ENCODE measurements at regions not wholly inside any gene's neighbourhood (a gene's known extent, or its start where the extent isn't known, plus 50 kb on each side); places are given as distances from the start of the nearest gene placed in this dataset.
"Not testable (repeated sequence)": the region's sequence is repeated elsewhere in the genome, so short reads cannot be mapped to it uniquely, and the experiment has no call there.

DNA sequence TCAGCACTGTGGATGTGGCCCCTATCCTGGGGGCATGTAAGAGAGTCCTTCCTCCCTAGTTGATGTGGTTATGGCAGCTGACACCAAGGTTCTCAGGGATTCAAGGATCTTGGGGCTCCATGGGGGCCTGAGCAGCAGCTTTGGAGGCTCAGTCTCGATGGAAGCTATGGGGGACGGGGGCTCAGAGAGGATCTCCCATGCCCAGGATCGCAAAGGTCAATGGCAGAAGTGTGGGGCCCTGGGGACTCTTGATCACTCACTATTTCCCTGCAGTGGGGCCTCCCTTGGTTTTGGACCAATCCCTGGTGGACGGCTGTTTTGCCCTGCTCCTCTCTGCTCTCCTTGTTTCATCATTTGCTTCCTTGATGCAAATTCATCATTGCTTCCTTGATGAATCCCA, 885.9 kb downstream of the CDH8 start:
- DNase-seq: no peak

DNA sequence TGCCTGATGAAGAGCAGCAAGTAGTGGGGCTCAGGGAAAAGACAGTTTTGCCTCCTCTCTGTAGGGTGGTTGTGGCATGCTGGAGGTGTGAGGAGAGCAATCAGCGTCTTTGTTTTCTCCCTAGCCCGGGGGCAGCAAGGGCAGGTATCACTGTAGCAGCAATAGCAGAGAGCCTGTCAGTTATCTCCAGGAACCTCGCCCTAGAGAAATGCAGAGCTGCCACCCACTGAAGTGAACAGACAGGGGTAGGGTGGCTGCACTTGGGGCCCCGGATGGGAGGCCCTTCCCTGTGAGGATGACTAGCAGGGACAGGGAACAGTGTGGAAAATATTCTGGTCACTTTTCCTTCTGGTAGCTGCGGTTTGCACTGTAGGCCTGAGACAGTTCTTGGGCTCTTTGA, 886.5 kb downstream of the CDH8 start:
- DNase-seq: no peak

DNA sequence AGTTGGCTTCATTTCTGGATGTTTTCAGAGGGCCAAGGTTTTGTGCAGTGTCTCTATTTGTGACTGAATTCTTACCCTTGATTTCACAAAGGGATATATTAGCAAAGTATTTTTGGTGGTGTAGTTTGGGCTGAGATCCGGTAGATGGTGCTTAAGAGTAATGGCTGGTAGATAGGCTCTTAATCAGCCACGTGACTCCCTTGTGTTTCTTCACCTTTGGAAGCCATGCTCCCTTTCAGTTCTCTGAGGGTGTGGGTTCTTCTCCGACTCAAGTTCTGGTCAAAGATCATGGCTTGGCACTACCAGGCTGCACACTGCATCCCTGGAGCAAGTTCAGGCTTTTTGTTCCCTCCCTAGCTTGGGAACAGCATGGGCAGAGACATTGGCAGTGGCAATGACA, 887.3 kb downstream of the CDH8 start:
- DNase-seq: no peak

DNA sequence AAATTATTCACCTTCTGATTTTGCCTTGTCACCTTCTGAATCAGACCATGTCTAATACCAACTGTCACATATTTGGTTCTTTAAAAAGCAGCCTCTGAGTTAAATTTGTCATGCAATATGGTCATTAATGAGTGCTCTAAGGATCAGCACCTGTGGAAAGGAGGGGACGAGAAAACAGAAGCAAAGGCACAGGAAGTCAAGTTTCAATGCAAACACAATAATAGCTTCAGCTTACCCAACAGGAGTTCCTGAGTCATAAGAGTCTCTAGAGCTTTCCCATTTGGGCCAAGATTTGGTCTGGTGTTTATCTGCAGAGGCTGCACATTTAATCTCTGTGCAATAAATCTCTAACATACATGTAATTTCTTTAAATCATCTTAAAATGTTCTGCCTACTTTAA, 889.8 kb downstream of the CDH8 start:
- DNase-seq: no peak

DNA sequence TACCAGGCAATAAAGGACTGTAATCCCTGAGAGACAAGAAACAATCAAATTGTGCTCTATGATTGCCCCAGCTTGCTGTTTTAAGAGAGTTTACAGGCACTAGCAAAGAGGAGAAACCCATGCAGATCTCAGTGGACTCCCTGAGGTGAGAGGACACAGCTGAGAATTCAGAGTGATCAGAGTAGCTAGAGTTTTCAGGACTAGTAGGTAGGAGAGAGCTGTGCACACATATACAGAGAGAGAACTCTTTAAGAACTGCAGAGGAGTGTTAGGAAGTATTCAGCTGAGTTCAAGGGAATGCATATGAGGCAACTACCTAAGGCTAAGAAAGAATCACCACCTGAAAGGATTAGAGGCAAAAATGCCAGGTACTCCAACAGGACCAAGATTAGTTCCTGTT, 904.8 kb downstream of the CDH8 start:
- DNase-seq: no peak

DNA sequence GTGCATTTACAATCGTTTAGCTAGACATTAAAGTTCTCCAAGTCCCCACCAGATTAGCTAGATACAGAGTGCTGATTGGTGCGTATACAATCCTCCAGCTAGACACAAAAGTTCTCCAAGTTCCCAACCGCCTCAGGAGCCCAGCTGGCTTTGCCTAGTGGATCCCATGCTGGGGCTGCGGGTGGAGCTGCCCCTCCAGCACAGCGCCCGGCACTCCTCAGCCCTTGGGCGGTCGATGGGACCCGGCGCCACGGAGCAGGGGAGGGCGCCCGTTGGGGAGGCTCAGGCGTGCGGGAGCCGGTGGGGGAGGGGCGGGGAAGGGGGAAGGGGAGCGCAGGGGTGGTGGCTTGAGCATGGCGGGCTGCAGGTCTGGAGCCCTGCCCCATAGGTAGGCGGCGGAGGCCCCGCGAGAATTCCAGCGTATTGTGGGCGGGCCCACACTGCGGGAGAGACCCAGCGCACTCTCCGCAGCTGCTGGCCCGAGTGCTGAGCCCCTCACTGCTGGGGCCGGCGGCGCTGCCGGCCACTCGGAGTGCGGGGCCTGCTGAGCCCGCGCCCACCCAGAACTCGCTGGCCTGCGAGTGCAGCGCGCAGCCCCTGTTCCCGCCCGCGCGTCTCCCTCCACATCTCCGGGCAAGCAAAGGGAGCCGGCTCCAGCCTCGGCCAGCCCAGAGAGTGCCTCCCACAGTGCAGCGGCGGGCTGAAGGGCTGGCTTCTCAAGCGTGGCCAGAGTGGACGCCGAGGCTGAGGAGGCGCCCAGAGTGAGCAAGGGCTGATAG, 907.5 kb downstream of the CDH8 start:
- no peak for DNase-seq

DNA sequence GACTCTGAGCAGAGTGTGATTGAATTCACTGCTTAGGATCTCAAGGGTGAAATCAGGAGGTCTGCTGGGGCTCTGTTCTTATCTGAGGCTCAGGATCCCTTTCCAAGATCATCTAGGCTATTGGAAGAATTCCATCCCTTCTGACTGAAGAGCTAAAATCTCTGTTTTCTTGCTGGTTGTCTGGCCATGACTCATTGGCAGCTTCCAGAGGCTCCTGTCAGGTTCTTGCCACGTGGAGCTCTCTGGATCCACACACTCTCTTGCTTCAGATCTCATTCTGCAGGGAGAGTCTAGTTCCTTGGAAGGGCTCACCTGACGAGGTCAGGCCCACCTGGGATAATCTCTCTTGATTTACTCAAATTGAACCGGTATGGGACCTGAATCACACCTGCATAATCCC, 930.7 kb downstream of the CDH8 start:
- DNase-seq: no peak

DNA sequence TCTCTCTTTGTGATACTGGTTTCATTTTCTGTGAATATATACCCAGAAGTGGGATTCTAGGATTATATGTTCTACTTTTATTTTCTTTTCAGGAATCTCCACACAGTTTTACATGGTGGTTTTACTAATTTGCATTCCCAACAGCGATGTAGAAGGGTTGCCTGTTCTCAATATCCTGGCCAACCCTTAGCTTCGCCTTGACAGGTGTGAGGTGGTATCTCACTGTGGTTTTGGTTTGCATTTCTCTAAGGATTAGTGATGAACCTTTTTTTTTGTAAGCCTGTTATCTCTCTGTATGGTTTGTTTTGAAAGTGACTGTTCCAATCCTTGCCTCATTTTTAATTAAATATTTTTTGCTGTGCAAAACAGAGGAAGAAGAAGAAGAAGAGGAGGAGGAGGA, 937.7 kb downstream of the CDH8 start:
- no peak for DNase-seq

DNA sequence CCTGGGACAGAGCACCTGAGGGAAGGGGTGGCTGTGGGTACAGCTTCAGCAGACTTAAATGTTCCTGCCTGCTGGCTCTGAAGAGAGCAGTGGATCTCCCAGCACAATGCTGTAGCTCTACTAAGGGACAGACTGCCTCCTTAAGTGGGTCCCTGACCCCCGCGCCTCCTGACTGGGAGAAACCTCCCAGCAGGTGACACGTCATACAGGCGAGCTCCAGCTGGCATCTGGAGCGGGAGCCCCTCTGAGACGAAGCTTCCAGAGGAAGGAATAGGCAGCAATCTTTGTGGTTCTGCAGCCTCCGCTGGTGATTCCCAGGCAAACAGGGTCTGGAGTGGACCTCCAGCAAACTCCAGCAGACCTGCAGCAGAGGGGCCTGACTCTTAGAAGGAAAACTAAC, 944.9 kb downstream of the CDH8 start:
- DNase-seq: not testable (repeated sequence)

DNA sequence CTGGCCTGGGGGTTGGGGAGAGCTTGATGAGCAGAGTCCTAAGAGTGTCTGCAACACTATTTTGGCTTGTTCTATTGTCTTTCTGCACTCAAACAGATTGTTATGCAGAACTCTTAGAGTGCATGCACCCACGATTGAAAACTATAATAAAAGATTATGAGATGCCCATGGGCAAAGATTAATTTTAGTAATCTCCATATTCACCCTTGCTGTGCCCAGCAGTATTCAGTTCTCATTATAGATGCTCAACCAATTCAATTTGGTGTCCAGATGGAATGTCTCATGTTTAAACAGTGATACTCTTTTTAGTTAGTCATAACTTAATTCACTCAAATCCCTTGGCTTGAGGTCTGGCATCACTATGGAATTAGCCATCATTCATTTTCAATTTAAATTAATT, 952.5 kb downstream of the CDH8 start:
- no peak for DNase-seq

DNA sequence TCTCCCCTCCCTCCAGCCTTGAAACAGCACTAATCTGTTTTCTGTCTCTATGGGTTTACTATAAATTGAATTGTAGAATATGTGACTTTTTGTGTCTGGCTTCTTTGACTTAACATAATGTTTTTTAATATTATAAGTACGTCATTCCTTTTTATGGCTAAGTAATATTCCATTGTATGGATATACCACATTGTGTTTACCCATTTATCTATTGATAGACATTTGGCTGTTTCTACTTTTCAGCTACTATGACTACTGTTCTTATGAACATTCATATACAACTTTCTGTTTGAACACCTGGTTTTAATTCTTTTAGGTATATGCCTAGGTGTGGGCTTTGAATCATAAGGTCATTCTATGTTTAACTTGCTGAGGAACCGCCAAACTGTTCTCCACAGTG, 961.9 kb downstream of the CDH8 start:
- no peak for DNase-seq

DNA sequence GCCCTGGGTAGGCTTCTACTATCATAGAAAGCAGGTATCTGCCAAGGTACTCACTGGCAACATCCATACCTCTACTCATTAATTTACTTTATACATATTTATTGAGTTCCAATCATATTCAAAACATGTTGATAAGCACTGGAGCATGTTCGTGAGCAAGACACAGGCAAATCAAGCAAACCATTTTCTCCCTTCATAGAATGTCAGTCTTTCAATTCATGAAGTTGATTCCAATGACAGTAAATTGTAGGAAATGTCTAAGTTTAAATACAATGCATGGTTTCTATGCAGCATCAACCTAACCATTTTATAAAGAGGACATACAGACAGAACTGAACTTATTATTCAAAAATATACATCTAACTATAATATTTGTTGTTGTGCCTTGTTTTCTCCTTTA, 978.6 kb downstream of the CDH8 start:
- DNase-seq: no peak

DNA sequence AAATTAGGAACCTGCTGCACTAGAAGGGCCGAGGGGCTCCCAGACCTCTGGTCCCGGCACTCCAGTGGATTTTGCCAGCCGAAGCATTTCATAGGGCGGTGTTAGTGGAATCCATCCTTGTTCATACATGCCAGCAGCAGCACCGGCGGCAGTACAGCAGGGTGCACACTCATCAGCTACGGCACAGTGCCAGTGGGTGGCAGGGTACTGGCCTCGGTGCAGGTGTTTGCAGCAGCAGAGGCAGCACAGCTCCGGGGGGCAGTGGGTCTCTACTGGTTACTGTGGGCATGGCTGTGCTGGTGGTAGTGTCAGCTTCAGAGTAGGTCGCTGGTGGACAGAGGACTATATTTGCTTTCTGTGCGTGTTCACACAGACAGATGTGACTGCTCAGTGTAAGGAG, 985.7 kb downstream of the CDH8 start:
- DNase-seq: no peak

DNA sequence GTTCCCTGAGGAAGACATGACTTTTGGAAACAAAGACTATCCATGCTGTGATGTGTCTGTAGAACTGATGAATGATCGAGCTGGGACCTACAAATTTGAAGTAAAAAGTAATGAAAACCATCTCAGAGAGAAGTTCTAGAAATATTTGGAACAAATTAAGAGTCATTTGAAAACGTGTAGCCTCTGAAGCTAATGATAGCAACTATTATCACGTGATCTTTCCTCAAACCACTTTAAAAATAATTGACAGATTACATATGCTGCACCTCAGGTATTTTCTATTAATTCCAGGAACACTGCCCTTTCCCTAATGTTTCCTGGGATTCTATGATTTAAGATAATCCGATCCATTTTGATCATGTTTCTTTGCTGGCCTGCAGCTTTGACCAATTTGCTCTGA, 990.3 kb downstream of the CDH8 start:
- DNase-seq: no peak

DNA sequence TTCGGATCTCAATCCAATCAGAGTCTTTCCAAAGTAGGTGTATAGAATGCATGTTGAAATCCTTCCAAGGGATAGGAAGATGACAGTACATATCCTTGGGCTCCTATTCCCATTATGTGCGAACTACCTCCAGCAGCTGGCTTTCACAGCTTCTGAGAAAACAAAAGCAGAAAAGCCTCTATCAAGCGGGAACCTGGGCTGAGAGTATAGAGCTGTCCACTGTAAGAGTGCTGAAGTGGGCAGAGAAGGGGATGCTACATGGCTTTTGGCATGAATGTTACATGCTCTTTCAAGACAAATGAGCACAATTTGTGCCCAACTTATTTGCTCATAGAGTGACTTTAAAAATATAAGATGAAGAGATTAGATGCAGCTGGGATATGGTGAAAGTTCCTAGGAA, 993.5 kb downstream of the CDH8 start:
- no peak for DNase-seq

DNA sequence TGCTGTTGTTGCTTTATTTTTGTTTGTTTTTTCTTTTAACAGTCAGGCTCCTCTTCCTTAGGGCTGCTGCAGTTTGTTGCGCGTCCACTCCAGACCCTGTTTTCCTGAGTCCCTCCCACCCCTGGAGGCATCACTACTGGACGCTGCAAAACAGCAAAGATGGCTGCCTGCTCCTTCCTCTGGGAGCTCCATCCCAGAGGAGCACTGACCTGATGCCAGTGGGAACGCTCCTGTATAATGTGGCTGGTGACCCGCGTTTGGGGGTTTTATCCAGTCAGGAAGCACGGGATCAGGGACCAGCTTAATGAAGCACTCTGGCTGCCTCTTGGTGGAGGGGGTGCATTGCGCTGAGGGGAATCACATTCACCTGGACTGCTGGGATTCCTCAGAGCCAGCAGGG, 1005.6 kb downstream of the CDH8 start:
- DNase-seq: no peak

DNA sequence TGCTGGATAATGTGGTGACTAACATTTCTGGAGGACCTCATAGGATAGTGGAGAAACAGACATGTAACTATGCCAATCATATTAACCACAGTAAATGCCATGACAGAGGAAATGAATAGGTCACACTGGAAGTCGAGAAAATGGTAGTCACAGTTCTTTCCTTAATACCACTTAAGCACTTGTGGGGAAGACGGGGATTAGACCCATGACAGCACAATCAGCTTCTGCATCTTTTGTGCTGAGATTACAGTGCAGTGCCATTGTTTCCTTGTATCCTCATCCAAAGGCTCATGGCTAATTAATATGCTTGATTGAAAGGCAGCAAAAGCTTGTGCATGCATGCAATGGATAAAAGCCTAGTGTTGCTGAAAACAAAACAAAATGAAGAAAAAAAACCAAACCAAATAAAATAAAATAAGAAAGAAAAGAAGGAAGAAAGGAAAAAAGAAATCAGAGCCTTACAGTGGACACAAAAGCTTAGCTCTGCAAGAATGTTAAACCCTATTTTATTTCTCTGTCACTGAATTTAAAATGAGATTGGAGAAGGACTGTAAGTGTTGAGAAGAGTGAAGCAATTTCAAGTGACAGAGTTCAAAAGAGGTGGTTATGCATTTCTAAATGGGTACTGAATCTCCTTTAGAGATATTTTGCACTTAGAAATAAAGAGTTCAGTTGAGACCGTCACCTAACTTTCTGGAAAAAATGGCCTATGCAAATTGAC, 1011.9 kb downstream of the CDH8 start:
- DNase-seq: no peak

DNA sequence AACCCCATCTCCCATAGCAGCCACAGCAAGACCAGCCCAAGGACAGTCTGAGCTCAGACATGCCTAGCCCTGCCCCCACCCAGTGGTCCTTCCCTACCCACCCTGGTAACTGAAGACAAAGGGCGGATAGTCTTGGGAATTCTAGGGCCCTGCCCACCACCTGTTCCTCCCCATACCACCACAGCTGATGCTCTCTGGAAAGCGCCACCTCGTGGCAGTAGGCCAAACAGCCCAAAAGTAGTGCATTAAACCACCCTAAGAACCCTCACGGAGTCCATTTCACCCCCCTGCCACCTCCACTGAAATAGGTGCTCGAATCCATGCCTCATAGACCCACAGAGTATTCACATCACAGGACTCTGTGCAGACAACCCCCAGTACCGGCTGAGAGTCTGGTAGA, 1021.4 kb downstream of the CDH8 start:
- no peak for DNase-seq

DNA sequence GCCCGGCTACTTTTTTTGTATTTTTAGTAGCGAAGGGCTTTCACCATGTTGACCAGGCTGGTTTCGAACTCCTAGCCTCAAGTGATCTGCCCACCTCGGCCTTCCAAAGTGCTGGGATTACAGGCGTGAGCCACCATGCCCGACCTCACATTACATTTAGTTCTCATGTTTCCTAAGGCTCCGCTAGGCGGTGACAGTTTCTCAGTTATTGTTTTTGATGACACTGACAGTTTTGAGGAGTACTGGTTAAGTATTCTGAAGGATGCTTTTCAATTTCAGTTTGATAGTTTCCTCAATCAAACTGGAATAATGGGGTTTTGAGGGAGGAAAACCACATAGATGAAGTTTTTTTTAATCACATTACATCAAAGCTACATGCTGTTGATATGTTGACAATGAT, 1028.5 kb downstream of the CDH8 start:
- DNase-seq: no peak

DNA sequence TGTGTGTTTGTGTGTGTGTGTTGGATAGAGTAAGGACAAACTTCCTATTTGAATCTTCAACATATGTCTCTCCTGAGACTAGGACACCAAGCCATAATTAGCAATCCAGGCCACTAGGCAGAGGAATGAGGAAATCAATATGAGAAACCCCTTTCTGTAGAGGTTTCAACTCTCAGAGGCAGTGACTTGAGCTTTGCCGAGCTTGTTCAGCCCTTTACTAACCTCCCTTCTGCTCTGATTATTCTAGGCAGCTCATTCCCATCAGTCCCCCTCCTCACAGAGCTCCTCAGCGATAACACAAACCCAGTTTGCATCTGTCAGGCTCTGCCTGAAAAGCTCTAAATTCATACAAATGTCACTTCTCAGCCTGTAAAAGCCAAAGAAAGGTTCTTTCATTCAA, 1030.3 kb downstream of the CDH8 start:
- DNase-seq: no peak

DNA sequence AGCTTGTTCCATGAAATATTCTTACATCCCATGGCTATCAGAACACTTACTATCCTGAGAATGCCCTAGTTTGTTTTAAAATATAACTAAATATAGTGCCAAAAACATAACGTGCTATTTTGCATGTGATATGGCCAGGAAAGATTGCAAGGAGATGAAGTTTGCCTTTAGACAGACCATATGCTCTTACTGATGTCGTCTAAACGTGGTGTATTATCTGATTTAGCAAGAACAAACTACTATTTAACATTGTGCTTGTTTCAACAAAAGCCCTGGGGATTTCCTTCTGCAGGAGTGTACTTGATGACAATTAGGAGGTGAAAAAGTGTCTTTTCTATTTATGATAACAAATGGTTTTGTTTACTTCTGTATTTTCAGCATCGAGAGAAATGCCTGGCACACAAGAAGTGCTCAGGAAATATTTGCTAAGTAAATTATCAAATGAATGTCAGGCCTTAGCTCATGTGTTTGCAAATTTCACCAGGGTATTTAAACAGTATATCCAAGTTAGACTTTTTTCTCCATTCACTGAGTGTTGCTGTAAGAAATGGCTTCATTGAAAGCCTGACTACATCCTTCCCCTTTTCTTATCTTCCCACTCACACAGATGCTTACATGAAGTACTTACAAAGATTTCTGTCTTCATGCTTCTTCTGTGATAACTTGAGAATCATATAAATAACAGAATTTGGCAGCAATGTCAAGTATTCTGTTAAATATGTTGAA, 1033.6 kb downstream of the CDH8 start:
- peak; percentile 4 for DNase-seq

DNA sequence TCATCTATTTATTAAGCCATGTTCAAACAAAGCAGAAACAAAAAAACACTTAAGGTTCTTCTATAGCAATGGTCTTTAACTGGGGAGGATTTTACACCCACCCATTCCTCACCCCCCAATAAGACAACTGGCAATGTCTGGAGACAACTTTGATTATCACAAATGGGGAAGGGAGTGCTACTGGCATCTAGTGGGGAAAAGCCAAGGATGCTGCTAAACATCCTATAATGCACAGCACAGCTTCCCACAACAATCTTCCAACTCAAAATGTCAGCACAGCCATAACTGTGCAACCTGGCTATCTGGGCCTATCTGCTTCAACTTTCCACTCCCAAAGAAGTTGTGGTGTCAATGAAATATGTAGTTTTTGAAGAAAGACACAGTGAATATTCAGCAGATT, 1044.4 kb downstream of the CDH8 start:
- no peak for DNase-seq

DNA sequence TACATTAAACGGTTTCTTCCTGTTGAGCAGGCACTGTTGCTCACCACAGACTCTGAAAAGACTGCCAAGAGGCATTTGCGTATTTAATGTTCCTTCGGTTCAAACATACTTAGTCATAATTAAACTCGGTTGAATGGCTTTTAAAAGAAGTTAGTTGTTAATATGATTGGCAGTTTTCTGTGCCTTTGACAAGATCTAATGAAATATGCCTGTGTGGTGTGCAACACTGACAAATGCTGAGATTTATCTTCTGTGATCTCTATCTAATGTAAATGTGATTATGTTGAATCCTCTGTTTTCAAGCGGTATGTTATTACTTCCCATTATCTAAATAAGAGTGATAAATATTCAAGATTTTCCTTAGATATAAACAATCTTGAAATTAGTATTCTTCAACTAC, 1046.6 kb downstream of the CDH8 start:
- no peak for DNase-seq

DNA sequence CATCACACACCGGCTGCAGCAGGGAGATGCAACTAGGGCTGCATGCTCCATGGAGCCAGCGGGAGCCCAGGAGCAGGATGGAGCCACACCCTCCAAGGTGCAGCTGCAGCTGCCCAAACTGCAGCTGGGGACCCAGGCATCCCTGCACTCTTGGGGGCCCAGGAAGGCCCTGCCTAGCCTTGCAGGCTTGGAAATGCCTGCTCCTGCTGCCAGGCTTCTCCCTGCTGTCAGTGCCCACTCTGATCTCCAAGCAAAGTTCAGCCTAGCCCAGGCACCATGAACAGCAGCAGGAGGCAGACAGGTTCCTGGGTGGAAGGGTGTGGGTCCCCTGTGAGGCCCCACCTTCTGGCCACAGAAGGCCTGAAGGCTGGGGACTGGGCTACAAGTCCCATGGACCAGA, 1057.1 kb downstream of the CDH8 start:
- DNase-seq: no peak

All from DMS153 (cell line).